Tibial nerve (tissue), 4 donors: ENCODE measurements at regions not wholly inside any gene's neighbourhood (a gene's known extent, or its start where the extent isn't known, plus 50 kb on each side); places are given as distances from the start of the nearest gene placed in this dataset.

Experiments
- CTCF ChIP-seq, 5 experiments: fragments of 200-600 bp in 3 of 5; fragments of 450-650 bp in 2 of 5; sonication (generic) in 3 of 5; IDR thresholded peaks; one replicate each; pipeline ENCODE4 v1.5.1; 2016 to 2019; ENCODE audit warnings: antibody characterized with exemption in 5 of 5, mild to moderate bottlenecking in 3 of 5, moderate library complexity in 2 of 5
- EP300 ChIP-seq, 2 donors: sonication (generic); formaldehyde crosslinking; IDR thresholded peaks; one replicate each; pipeline ENCODE4 v1.6.1; 2017; ENCODE audit warnings: antibody characterized with exemption in 2 of 2, mild to moderate bottlenecking in 1 of 2

- TF ChIP-seq CTCF (IDR thresholded peaks at IDR 0.05) (no peak), EP300 (IDR thresholded peaks at IDR 0.05) (no peak)
Measured at GRCh38 chr6:3578981-3579380, 122.1 kb upstream of the SLC22A23 start.
